ENCODE measurements at regions not wholly inside any gene's neighbourhood (a gene's known extent, or its start where the extent isn't known, plus 50 kb on each side); places are given as distances from the start of the nearest gene placed in this dataset.

- TF ChIP-seq POLR2A (IDR thresholded peaks at IDR 0.05), result no peak
- TF ChIP-seq CTCF (IDR thresholded peaks at IDR 0.05), result no peak
These were observed 61.8 kb upstream of the DCC start for GRCh38 chr18:52278191-52278590.
